IMR-90 (cell line): ENCODE measurements at regions not wholly inside any gene's neighbourhood (a gene's known extent, or its start where the extent isn't known, plus 50 kb on each side); places are given as distances from the start of the nearest gene placed in this dataset.
A peak's percentile ranks its signal among the peaks of the same experiment; 100 is the strongest.

Source experiments
- ATAC-seq: fragments of 200-7000 bp; cut with Tn5 transposase; 2 replicates; pipeline ENCODE4 v1.9.1; 2020; ENCODE audit warnings: low read depth, mild to moderate bottlenecking, moderate library complexity
- BruUV-seq: library from RNA; stranded (reverse); fragments of 400-500 nt; replicated peaks from 2 replicates; lab custom pipeline; 2021; lab: Mats Ljungman, UMichigan
- CTCF ChIA-PET: fragments of 300-600 bp; formaldehyde crosslinking; extraction: SDS; loops from one replicate; lab custom pipeline; 2021; ENCODE audit warnings: antibody characterized with exemption; lab: Yijun Ruan, JAX
- POLR2A ChIA-PET: fragments of 300-600 bp; sonication (Branson Sonifier 250); formaldehyde crosslinking; loops from one replicate; lab custom pipeline; 2022; ENCODE audit warnings: antibody characterized with exemption; ENCODE audit not compliant: unreplicated experiment; lab: Charles Lee
- DNase-seq: peaks from one replicate; pipeline ENCODE4 v3.0.0; 2013
- H2AFZ ChIP-seq: replicated peaks from 2 replicates; pipeline ENCODE3; 2013; ENCODE audit warnings: low read length, mild to moderate bottlenecking; ENCODE audit not compliant: poor library complexity
- H2AK5ac ChIP-seq: 2 replicates; pipeline ENCODE4 v1.6.1; 2013; ENCODE audit warnings: low read depth, low read length, inconsistent platforms
- H2AK9ac ChIP-seq: replicated peaks from 2 replicates; pipeline ENCODE3; 2013; ENCODE audit warnings: mild to moderate bottlenecking, low read depth, low read length, moderate library complexity; ENCODE audit not compliant: poor library complexity
- H2BK120ac ChIP-seq: 2 replicates; pipeline ENCODE4 v1.6.1; 2013; ENCODE audit warnings: low read depth, low read length, inconsistent platforms
- H2BK15ac ChIP-seq: 3 replicates; pipeline ENCODE4 v1.6.1; 2013; ENCODE audit warnings: low read depth, low read length, inconsistent platforms
- H2BK20ac ChIP-seq: 2 replicates; pipeline ENCODE4 v1.6.1; 2013; ENCODE audit warnings: low read depth, mild to moderate bottlenecking, inconsistent platforms, low read length, moderate library complexity
- H2BK5ac ChIP-seq: 2 replicates; pipeline ENCODE4 v1.6.1; 2013; ENCODE audit warnings: mild to moderate bottlenecking, low read depth, low read length, inconsistent platforms; ENCODE audit not compliant: poor library complexity, severe bottlenecking
- H3K14ac ChIP-seq: replicated peaks from 2 replicates; pipeline ENCODE4 v1.6.1; 2013; ENCODE audit warnings: low read depth, low read length, inconsistent platforms
- H3K18ac ChIP-seq: 2 replicates; pipeline ENCODE4 v1.6.1; 2013; ENCODE audit warnings: low read depth, low read length, control low read depth
- H3K23ac ChIP-seq: 2 replicates; pipeline ENCODE4 v1.6.1; 2013; ENCODE audit warnings: low read depth, low read length, inconsistent platforms
- H3K27ac ChIP-seq: 2 replicates; pipeline ENCODE4 v1.5.1; 2013; ENCODE audit warnings: mild to moderate bottlenecking, control low read depth, low read length; ENCODE audit not compliant: insufficient read depth
- H3K27me3 ChIP-seq: 2 replicates; pipeline ENCODE4 v1.6.1; 2013; ENCODE audit warnings: low read length; ENCODE audit not compliant: control insufficient read depth, insufficient read depth
- H3K36me3 ChIP-seq: 2 replicates; pipeline ENCODE4 v1.6.1; 2013; ENCODE audit warnings: low read length, mixed read lengths; ENCODE audit not compliant: control insufficient read depth, insufficient read depth
- H3K4ac ChIP-seq: 2 replicates; pipeline ENCODE4 v1.6.1; 2013; ENCODE audit warnings: low read depth, low read length, inconsistent platforms
- H3K4me1 ChIP-seq: 2 replicates; pipeline ENCODE4 v1.6.1; 2013; ENCODE audit warnings: low read length, mixed read lengths; ENCODE audit not compliant: control insufficient read depth, insufficient read depth
- H3K4me2 ChIP-seq: 2 replicates; pipeline ENCODE4 v1.6.1; 2013; ENCODE audit warnings: low read depth, mild to moderate bottlenecking, control low read depth, low read length, moderate library complexity
- H3K4me3 ChIP-seq: 2 replicates; pipeline ENCODE4 v1.5.1; 2013; ENCODE audit warnings: low read depth, mild to moderate bottlenecking, control low read depth, low read length, moderate library complexity; ENCODE audit not compliant: insufficient read depth
- H3K56ac ChIP-seq: 2 replicates; pipeline ENCODE4 v1.6.1; 2013; ENCODE audit warnings: low read length, inconsistent platforms; ENCODE audit not compliant: insufficient read depth; ENCODE audit errors: extremely low read depth
- H3K79me1 ChIP-seq, 2 experiments: 2 replicates each; pipeline ENCODE4 v1.6.1; 2013; ENCODE audit warnings: low read length in 2 of 2, inconsistent platforms in 1 of 2, low read depth in 1 of 2
- H3K9ac ChIP-seq: 2 replicates; pipeline ENCODE4 v1.6.1; 2013; ENCODE audit warnings: low read depth, low read length, control low read depth
- H3K9me1 ChIP-seq: 2 replicates; pipeline ENCODE4 v1.6.1; 2013; ENCODE audit warnings: low read length, inconsistent platforms; ENCODE audit not compliant: insufficient read depth
- H3K9me3 ChIP-seq: 2 replicates; pipeline ENCODE4 v1.6.1; 2013; ENCODE audit warnings: low read length; ENCODE audit not compliant: control insufficient read depth, insufficient read depth
- H4K20me1 ChIP-seq: 2 replicates; pipeline ENCODE4 v1.6.1; 2013; ENCODE audit warnings: low read length, inconsistent platforms; ENCODE audit not compliant: insufficient read depth
- H4K5ac ChIP-seq: 2 replicates; pipeline ENCODE4 v1.6.1; 2013; ENCODE audit warnings: mild to moderate bottlenecking, low read depth, low read length, control low read depth
- H4K8ac ChIP-seq, 2 experiments: 2 replicates each; pipeline ENCODE4 v1.6.1; 2013; ENCODE audit warnings: low read depth in 2 of 2, low read length in 2 of 2, control low read depth in 1 of 2, inconsistent platforms in 1 of 2
- H4K91ac ChIP-seq: 2 replicates; pipeline ENCODE4 v1.6.1; 2013; ENCODE audit warnings: low read depth, low read length, inconsistent platforms; ENCODE audit not compliant: insufficient read depth
- BHLHE40 ChIP-seq: fragments of 150-350 bp; IDR thresholded peaks from 2 replicates; pipeline ENCODE4 v1.6.1; 2016; ENCODE audit warnings: mild to moderate bottlenecking, low read depth, low read length
- CEBPB ChIP-seq: IDR thresholded peaks from 2 replicates; pipeline ENCODE4 v1.6.1; 2012; ENCODE audit warnings: low read depth, low read length, improper control_type of control experiment
- CHD1 ChIP-seq: IDR thresholded peaks from 2 replicates; pipeline ENCODE4 v1.6.1; 2012; ENCODE audit warnings: low read depth, low read length, improper control_type of control experiment
- FOS ChIP-seq: fragments of 150-350 bp; IDR thresholded peaks from 2 replicates; pipeline ENCODE4 v1.6.1; 2016; ENCODE audit warnings: low read depth, low read length
- MAFK ChIP-seq: IDR thresholded peaks from 2 replicates; pipeline ENCODE4 v1.6.1; 2012; ENCODE audit warnings: low read depth, low read length, improper control_type of control experiment
- MAZ ChIP-seq: IDR thresholded peaks from 2 replicates; pipeline ENCODE4 v1.6.1; 2012; ENCODE audit warnings: low read depth, mild to moderate bottlenecking, low read length, improper control_type of control experiment, moderate library complexity, borderline replicate concordance
- MXI1 ChIP-seq: IDR thresholded peaks from 2 replicates; pipeline ENCODE4 v1.6.1; 2012; ENCODE audit warnings: low read depth, mild to moderate bottlenecking, low read length, moderate library complexity, borderline replicate concordance
- NFE2L2 ChIP-seq: fragments of 150-350 bp; IDR thresholded peaks from 2 replicates; pipeline ENCODE4 v1.6.1; 2016; ENCODE audit warnings: low read depth, mild to moderate bottlenecking, low read length
- POLR2A ChIP-seq: IDR thresholded peaks from 2 replicates; pipeline ENCODE4 v1.6.1; 2012; ENCODE audit warnings: mild to moderate bottlenecking, low read depth, low read length
- RAD21 ChIP-seq: IDR thresholded peaks from 2 replicates; pipeline ENCODE4 v1.6.1; 2012; ENCODE audit warnings: low read length, improper control_type of control experiment
- RCOR1 ChIP-seq: IDR thresholded peaks from 2 replicates; pipeline ENCODE4 v1.6.1; 2012; ENCODE audit warnings: mild to moderate bottlenecking, low read length, improper control_type of control experiment; ENCODE audit not compliant: insufficient replicate concordance
- SMC3 ChIP-seq: fragments of 150-350 bp; IDR thresholded peaks from 2 replicates; pipeline ENCODE4 v1.6.1; 2016; ENCODE audit warnings: low read depth, mild to moderate bottlenecking, antibody characterized with exemption, low read length, moderate library complexity
- WGBS, 2 experiments: methylation state at CpG; one replicate each; pipeline versions ENCODE4 v1.1.5 to v1.1.7; 2013; ENCODE audit warnings: missing lambda C conversion rate in 2 of 2; ENCODE audit not compliant: insufficient read length in 1 of 2; ENCODE audit errors: extremely low coverage in 2 of 2; 5-methylcytosine and 5-hydroxymethylcytosine counted together
- dilution Hi-C: fragments of 300-500 bp; cut with HindIII; formaldehyde crosslinking; loops from one replicate; pipeline ENCODE4 v1.14.3; 2018; ENCODE audit warnings: low sequenced_read_pairs; ENCODE audit not compliant: unreplicated experiment
- in situ Hi-C: fragments of 300-500 bp; cut with MboI; formaldehyde crosslinking; loops from 3 replicates; pipeline ENCODE4 v1.14.3; 2019; ENCODE audit warnings: low sequenced_read_pairs, inconsistent platforms, mixed read lengths
- intact Hi-C: fragments of 100-400 bp; cut with micrococcal nuclease; formaldehyde crosslinking; loops from 2 replicates; pipeline ENCODE4 v1.10.0; 2022
- TF ChIP-seq, protein P1 (sequence below): fragments of 150-350 bp; IDR thresholded peaks from 2 replicates; pipeline ENCODE4 v1.6.1; 2016; ENCODE audit warnings: low read depth, mild to moderate bottlenecking, low read length, moderate library complexity, borderline replicate concordance
- TF ChIP-seq, protein P2 (sequence below): conservative IDR thresholded peaks from 2 replicates; pipeline ENCODE4 v1.5.1; 2012; ENCODE audit warnings: mild to moderate bottlenecking, low read depth, low read length, improper control_type of control experiment
- TF ChIP-seq, protein P3 (sequence below): fragments of 150-350 bp; IDR thresholded peaks from 2 replicates; pipeline ENCODE4 v1.6.1; 2017; ENCODE audit warnings: mild to moderate bottlenecking, antibody characterized with exemption, low read length, low read depth

DNA sequence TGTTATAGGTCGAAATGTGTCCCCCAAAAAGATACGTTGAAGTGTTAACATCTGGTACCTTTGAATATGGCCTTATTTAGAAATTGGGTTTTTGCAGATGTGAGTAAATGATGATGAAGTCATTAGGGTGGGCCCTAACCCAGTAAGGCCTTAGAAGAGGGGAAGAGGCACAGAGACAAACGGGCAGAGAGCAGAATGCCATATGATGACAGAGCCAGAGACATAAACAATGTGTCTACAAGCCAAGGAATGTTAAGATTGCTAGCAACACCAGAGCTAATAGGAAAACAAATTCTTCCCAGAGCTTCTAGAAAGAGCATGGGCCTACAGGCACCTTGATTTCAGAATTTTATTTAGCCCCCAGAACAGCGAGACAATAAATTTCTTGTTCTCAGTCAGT is 693.1 kb upstream of the NECTIN3 start:
- peak; percentile 55 for DNase-seq
- H3K4me3 ChIP-seq: no peak overlapping the region
- H3K27ac ChIP-seq: peak overlapping the region; percentile 26; the same call in 1 of the 2 replicates
- peak overlapping the region; percentile 15 to 64 for H4K8ac ChIP-seq
- H2BK20ac ChIP-seq: peak overlapping the region; percentile 93
- no peak overlapping the region for H3K9ac ChIP-seq
- H3K9me1 ChIP-seq: peaks cover 3% of the 10 kb centered on the region
- peak overlapping the region; percentile 56; the same call in 1 of the 2 replicates for H3K56ac ChIP-seq
- peak overlapping the region; percentile 84 for H2BK120ac ChIP-seq
- TF ChIP-seq NFE2L2 (no peak), SMC3 (no peak), MAFK (no peak), CEBPB (no peak), RAD21 (no peak), CHD1 (no peak), BHLHE40 (no peak), MXI1 (no peak), MAZ (no peak), FOS (no peak), RCOR1 (no peak), POLR2A (no peak)
- TF ChIP-seq, protein P1, sequence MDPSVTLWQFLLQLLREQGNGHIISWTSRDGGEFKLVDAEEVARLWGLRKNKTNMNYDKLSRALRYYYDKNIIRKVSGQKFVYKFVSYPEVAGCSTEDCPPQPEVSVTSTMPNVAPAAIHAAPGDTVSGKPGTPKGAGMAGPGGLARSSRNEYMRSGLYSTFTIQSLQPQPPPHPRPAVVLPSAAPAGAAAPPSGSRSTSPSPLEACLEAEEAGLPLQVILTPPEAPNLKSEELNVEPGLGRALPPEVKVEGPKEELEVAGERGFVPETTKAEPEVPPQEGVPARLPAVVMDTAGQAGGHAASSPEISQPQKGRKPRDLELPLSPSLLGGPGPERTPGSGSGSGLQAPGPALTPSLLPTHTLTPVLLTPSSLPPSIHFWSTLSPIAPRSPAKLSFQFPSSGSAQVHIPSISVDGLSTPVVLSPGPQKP: no peak
- TF ChIP-seq, protein P2, sequence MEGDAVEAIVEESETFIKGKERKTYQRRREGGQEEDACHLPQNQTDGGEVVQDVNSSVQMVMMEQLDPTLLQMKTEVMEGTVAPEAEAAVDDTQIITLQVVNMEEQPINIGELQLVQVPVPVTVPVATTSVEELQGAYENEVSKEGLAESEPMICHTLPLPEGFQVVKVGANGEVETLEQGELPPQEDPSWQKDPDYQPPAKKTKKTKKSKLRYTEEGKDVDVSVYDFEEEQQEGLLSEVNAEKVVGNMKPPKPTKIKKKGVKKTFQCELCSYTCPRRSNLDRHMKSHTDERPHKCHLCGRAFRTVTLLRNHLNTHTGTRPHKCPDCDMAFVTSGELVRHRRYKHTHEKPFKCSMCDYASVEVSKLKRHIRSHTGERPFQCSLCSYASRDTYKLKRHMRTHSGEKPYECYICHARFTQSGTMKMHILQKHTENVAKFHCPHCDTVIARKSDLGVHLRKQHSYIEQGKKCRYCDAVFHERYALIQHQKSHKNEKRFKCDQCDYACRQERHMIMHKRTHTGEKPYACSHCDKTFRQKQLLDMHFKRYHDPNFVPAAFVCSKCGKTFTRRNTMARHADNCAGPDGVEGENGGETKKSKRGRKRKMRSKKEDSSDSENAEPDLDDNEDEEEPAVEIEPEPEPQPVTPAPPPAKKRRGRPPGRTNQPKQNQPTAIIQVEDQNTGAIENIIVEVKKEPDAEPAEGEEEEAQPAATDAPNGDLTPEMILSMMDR: no peak
- TF ChIP-seq, protein P3, sequence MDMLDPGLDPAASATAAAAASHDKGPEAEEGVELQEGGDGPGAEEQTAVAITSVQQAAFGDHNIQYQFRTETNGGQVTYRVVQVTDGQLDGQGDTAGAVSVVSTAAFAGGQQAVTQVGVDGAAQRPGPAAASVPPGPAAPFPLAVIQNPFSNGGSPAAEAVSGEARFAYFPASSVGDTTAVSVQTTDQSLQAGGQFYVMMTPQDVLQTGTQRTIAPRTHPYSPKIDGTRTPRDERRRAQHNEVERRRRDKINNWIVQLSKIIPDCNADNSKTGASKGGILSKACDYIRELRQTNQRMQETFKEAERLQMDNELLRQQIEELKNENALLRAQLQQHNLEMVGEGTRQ: no peak
- ChIA-PET POLR2A (no interaction called here), CTCF (no interaction called here)
- H2AK9ac ChIP-seq: no peak overlapping the region
- peaks cover under 1% of the 10 kb centered on the region; the same call in 1 of the 2 replicates for H3K4me1 ChIP-seq
- H4K91ac ChIP-seq: 0 out of 2 replicates have a peak overlapping the region, but pooled peaks have one; percentile 50
- in situ Hi-C loops (no loop called here), intact Hi-C loops (no loop called here), dilution Hi-C loops (no loop called here)
- peak overlapping the region; percentile 83 for H3K14ac ChIP-seq
- H4K20me1 ChIP-seq: no peaks in the 10 kb centered on the region
- H3K79me1 ChIP-seq: peaks cover 0 to 3% of the 10 kb centered on the region in 2 experiments; a peak in 1 of 4 replicates
- H3K9me3 ChIP-seq: no peaks in the 10 kb centered on the region
- H3K18ac ChIP-seq: peak overlapping the region; percentile 5; the same call in 1 of the 2 replicates
- 76% methylated on average over 2 of the region's 4 CpGs; no CpG with 5 or more reads in 1 of the 2 experiments for WGBS, 2 experiments
- BruUV-seq: no TSS peak
- no peak overlapping the region for H3K4me2 ChIP-seq
- peak overlapping the region; percentile 13; the same call in 1 of the 2 replicates for H4K5ac ChIP-seq
- H3K23ac ChIP-seq: 0 out of 2 replicates have a peak overlapping the region, but pooled peaks have one; percentile 5
- H2AFZ ChIP-seq: peak overlapping the region; percentile 74
- H2AK5ac ChIP-seq: peak overlapping the region; percentile 20; the same call in 1 of the 2 replicates
- H3K4ac ChIP-seq: peak overlapping the region; percentile 56; the same call in 1 of the 2 replicates
- no peaks in the 10 kb centered on the region for H3K36me3 ChIP-seq
- peak overlapping the region; percentile 32; the same call in 2 of the 3 replicates for H2BK15ac ChIP-seq
- H2BK5ac ChIP-seq: peak overlapping the region; percentile 75
- H3K27me3 ChIP-seq: no peaks in the 10 kb centered on the region
- peak; percentile 64 for ATAC-seq
